ENCODE measurements at regions not wholly inside any gene's neighbourhood (a gene's known extent, or its start where the extent isn't known, plus 50 kb on each side); places are given as distances from the start of the nearest gene placed in this dataset.

GRCh38 chr5:117020999-117021398 is 446.4 kb upstream of the SEMA6A start:
- TF ChIP-seq RAD21 (conservative IDR thresholded peaks at IDR 0.05) (no peak), POLR2AphosphoS5 (IDR thresholded peaks at IDR 0.05) (no peak)
- TF ChIP-seq, protein P1, sequence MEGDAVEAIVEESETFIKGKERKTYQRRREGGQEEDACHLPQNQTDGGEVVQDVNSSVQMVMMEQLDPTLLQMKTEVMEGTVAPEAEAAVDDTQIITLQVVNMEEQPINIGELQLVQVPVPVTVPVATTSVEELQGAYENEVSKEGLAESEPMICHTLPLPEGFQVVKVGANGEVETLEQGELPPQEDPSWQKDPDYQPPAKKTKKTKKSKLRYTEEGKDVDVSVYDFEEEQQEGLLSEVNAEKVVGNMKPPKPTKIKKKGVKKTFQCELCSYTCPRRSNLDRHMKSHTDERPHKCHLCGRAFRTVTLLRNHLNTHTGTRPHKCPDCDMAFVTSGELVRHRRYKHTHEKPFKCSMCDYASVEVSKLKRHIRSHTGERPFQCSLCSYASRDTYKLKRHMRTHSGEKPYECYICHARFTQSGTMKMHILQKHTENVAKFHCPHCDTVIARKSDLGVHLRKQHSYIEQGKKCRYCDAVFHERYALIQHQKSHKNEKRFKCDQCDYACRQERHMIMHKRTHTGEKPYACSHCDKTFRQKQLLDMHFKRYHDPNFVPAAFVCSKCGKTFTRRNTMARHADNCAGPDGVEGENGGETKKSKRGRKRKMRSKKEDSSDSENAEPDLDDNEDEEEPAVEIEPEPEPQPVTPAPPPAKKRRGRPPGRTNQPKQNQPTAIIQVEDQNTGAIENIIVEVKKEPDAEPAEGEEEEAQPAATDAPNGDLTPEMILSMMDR (IDR thresholded peaks at IDR 0.05; ENCODE audit: poor library complexity, severe bottlenecking): no peak
